Naive thymus-derived CD4-positive, alpha-beta T cell (primary cell): ENCODE measurements at regions not wholly inside any gene's neighbourhood (a gene's known extent, or its start where the extent isn't known, plus 50 kb on each side); places are given as distances from the start of the nearest gene placed in this dataset.

Experiments
- ATAC-seq: fragments of 150-1000 bp; cut with Tn5 transposase; 2 replicates; pipeline ENCODE4 v1.10.0; 2021; ENCODE audit warnings: mild to moderate bottlenecking, moderate library complexity
- CTCF ChIA-PET: fragments of 350-600 bp; sonication (Branson Sonifier 250); formaldehyde crosslinking; loops from one replicate; lab custom pipeline; 2021; ENCODE audit warnings: antibody characterized with exemption; lab: Charles Lee
- POLR2A ChIA-PET: fragments of 350-600 bp; sonication (Branson Sonifier 250); formaldehyde crosslinking; loops from one replicate; lab custom pipeline; 2021; ENCODE audit warnings: antibody characterized with exemption, inconsistent platforms; lab: Charles Lee
- DNase-seq, 9 donors: peaks; one replicate each; pipeline versions ENCODE4 v3.0.0 to v3.0.0-alpha.2; 2020 to 2022; ENCODE audit warnings: mixed read lengths in 1 of 9
- H3K27ac ChIP-seq: one replicate; pipeline ENCODE4 v1.7.0; 2013; ENCODE audit warnings: mild to moderate bottlenecking, low read depth, low read length, moderate library complexity
- H3K27me3 ChIP-seq, 2 donors: one replicate each; pipeline ENCODE4 v1.7.0; 2013; ENCODE audit warnings: low read length in 2 of 2, mild to moderate bottlenecking in 2 of 2, moderate library complexity in 2 of 2; ENCODE audit not compliant: control insufficient read depth in 2 of 2, insufficient read depth in 2 of 2
- H3K36me3 ChIP-seq, 3 experiments: 1 replicate in 2 of 3; 2 replicates in 1 of 3; pipeline ENCODE4 v1.7.0; 2013; ENCODE audit warnings: low read length in 3 of 3, mild to moderate bottlenecking in 3 of 3, moderate library complexity in 1 of 3; ENCODE audit not compliant: insufficient read depth in 3 of 3, control insufficient read depth in 2 of 3
- H3K4me1 ChIP-seq, 2 donors: one replicate each; pipeline ENCODE4 v1.7.0; 2013; ENCODE audit warnings: low read length in 2 of 2, mild to moderate bottlenecking in 2 of 2, moderate library complexity in 1 of 2; ENCODE audit not compliant: control insufficient read depth in 2 of 2, insufficient read depth in 2 of 2
- H3K4me3 ChIP-seq: 2 replicates; pipeline ENCODE4 v1.7.0; 2013; ENCODE audit warnings: mild to moderate bottlenecking, low read length
- H3K9me3 ChIP-seq, 3 experiments: 1 replicate in 2 of 3; 2 replicates in 1 of 3; pipeline ENCODE4 v1.7.0; 2013; ENCODE audit warnings: low read length in 3 of 3; ENCODE audit not compliant: control insufficient read depth in 2 of 3
- H3K27ac Mint-ChIP-seq, 9 donors: one replicate each; pipeline ENCODE4 v1.8.0; 2020 to 2022; ENCODE audit warnings: mixed read lengths in 9 of 9, mild to moderate bottlenecking in 8 of 9, moderate library complexity in 5 of 9, inconsistent platforms in 2 of 9
- H3K27me3 Mint-ChIP-seq, 5 donors: one replicate each; pipeline ENCODE4 v1.8.0; 2021 to 2022; ENCODE audit warnings: mixed read lengths in 5 of 5, mild to moderate bottlenecking in 1 of 5
- H3K36me3 Mint-ChIP-seq, 5 donors: one replicate each; pipeline ENCODE4 v1.8.0; 2020 to 2022; ENCODE audit warnings: mixed read lengths in 5 of 5, mild to moderate bottlenecking in 3 of 5, inconsistent platforms in 1 of 5
- H3K4me1 Mint-ChIP-seq, 7 donors: one replicate each; pipeline ENCODE4 v1.8.0; 2020 to 2022; ENCODE audit warnings: mixed read lengths in 7 of 7, mild to moderate bottlenecking in 3 of 7, inconsistent platforms in 1 of 7
- H3K4me3 Mint-ChIP-seq, 10 donors: one replicate each; pipeline ENCODE4 v1.8.0; 2020 to 2022; ENCODE audit warnings: mild to moderate bottlenecking in 10 of 10, mixed read lengths in 10 of 10, moderate library complexity in 6 of 10, inconsistent platforms in 2 of 10
- H3K9me3 Mint-ChIP-seq, 11 donors: one replicate each; pipeline ENCODE4 v1.8.0; 2020 to 2022; ENCODE audit warnings: mixed read lengths in 11 of 11, mild to moderate bottlenecking in 4 of 11, inconsistent platforms in 1 of 11, moderate library complexity in 1 of 11
- intact Hi-C, 2 donors: fragments of 100-400 bp; cut with micrococcal nuclease; formaldehyde crosslinking; loops; one replicate each; pipeline ENCODE4 v1.15.1; 2023

GRCh38 chr15:91553196-91553854 is 300.2 kb upstream of the SLCO3A1 start:
- ATAC-seq, result no peak
- no peak overlapping the region for H3K27ac ChIP-seq
- H3K4me3 ChIP-seq, result no peak overlapping the region
- H3K36me3 Mint-ChIP-seq, result no peaks in the 10 kb centered on the region
- intact Hi-C loops, result no loop called here
- H3K4me1 Mint-ChIP-seq, result peaks cover 0 to 2% (median 0%) of the 10 kb centered on the region in 7 donors
- no peaks in the 10 kb centered on the region for H3K4me1 ChIP-seq
- no peaks in the 10 kb centered on the region for H3K27me3 Mint-ChIP-seq
- POLR2A ChIA-PET, result interaction anchor here (0.6 to 0.7 kb wide), 2 partner anchors 120 to 274 kb away, joined by 3 to 4 read pairs; no protein-coding TSS in a partner anchor
- DNase-seq, result no peak
- H3K4me3 Mint-ChIP-seq, result no peak overlapping the region
- no peaks in the 10 kb centered on the region for H3K27me3 ChIP-seq
- H3K9me3 Mint-ChIP-seq, result peaks cover 0 to 5% (median 0%) of the 10 kb centered on the region in 11 donors
- H3K27ac Mint-ChIP-seq, result peak overlapping the region in 1 of 9 donors; percentile 28
- CTCF ChIA-PET, result no interaction called here
- no peaks in the 10 kb centered on the region for H3K9me3 ChIP-seq
- no peaks in the 10 kb centered on the region for H3K36me3 ChIP-seq

DNA sequence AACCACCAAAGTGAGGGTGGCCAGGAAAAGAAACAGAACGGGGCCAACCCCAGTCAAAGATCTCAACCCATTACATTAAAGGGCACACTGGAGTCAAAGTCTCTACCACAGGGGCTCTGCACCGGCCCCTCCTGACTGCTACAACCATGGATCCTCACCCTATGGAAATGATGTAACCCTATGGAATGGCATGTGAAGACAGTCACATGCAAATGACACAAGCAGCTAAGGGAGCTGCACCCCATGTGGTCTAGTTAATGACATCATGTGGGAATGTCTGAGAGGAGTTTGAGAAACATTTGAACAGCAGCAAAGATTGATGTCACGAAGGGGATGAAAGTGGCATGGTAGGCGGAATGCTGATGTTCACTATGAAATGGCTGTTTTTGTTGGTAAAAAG is 298.2 kb upstream of the SLCO3A1 start:
- intact Hi-C loops, result no loop called here
- H3K4me3 ChIP-seq, result no peak overlapping the region
- Mint-ChIP-seq H3K9me3 (peaks cover 0 to 1% (median 0%) of the 10 kb centered on the region in 11 donors), H3K4me3 (no peak overlapping the region), H3K36me3 (no peaks in the 10 kb centered on the region), H3K27ac (no peak overlapping the region), H3K27me3 (peaks cover 0 to 2% (median 0%) of the 10 kb centered on the region in 5 donors), H3K4me1 (peaks cover 0 to 2% (median 0%) of the 10 kb centered on the region in 7 donors)
- DNase-seq (no peak), ATAC-seq (no peak)
- no peak overlapping the region for H3K27ac ChIP-seq
- no peaks in the 10 kb centered on the region for H3K4me1 ChIP-seq
- POLR2A ChIA-PET, result no interaction called here
- CTCF ChIA-PET, result no interaction called here
- H3K9me3 ChIP-seq, result no peaks in the 10 kb centered on the region
- H3K27me3 ChIP-seq, result no peaks in the 10 kb centered on the region
- H3K36me3 ChIP-seq, result no peaks in the 10 kb centered on the region

DNA sequence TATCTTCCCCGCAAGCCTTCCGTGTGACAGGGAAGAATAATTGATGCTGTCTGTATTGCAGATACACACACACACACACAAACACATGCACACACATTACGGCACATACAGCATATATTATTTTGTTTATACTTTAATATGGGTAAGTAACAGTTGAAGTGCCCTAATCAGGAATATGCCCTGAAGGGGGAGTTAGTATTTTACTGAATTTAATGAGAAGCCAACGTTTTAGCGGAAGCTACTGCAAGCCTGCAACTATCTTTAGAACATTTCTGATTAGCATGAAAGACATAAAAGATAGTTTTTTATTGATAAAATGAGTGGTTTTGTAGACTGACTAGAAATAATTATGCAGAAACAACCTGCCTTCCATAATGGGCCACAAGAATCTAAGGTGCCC is 296.6 kb upstream of the SLCO3A1 start:
- no peak overlapping the region for H3K27ac ChIP-seq
- ChIA-PET POLR2A (no interaction called here), CTCF (no interaction called here)
- DNase-seq (no peak), ATAC-seq (no peak)
- no peaks in the 10 kb centered on the region for H3K36me3 Mint-ChIP-seq
- H3K27me3 Mint-ChIP-seq, result peaks cover 0 to 8% (median 0%) of the 10 kb centered on the region in 5 donors
- H3K4me1 ChIP-seq, result no peaks in the 10 kb centered on the region
- intact Hi-C loops, result no loop called here
- peaks cover 0 to 4% (median 0%) of the 10 kb centered on the region in 7 donors for H3K4me1 Mint-ChIP-seq
- H3K9me3 Mint-ChIP-seq, result peaks cover 0 to 2% (median 0%) of the 10 kb centered on the region in 11 donors
- H3K4me3 Mint-ChIP-seq, result no peak overlapping the region
- no peaks in the 10 kb centered on the region for H3K27me3 ChIP-seq
- H3K36me3 ChIP-seq, result no peaks in the 10 kb centered on the region
- H3K9me3 ChIP-seq, result no peaks in the 10 kb centered on the region
- H3K4me3 ChIP-seq, result no peak overlapping the region
- H3K27ac Mint-ChIP-seq, result no peak overlapping the region

GRCh38 chr15:91559066-91559465 is 294.4 kb upstream of the SLCO3A1 start:
- no peak overlapping the region for H3K27ac ChIP-seq
- peaks cover 0 to 12% (median 0%) of the 10 kb centered on the region in 5 donors for H3K27me3 Mint-ChIP-seq
- peaks cover 0 to 4% (median 0%) of the 10 kb centered on the region in 7 donors for H3K4me1 Mint-ChIP-seq
- no peak overlapping the region for H3K4me3 Mint-ChIP-seq
- H3K36me3 Mint-ChIP-seq, result no peaks in the 10 kb centered on the region
- DNase-seq (no peak), ATAC-seq (no peak)
- no peaks in the 10 kb centered on the region for H3K4me1 ChIP-seq
- no peaks in the 10 kb centered on the region for H3K27me3 ChIP-seq
- no peak overlapping the region for H3K4me3 ChIP-seq
- H3K36me3 ChIP-seq, result no peaks in the 10 kb centered on the region
- H3K9me3 Mint-ChIP-seq, result peaks cover 0 to 2% (median 0%) of the 10 kb centered on the region in 11 donors
- H3K9me3 ChIP-seq, result no peaks in the 10 kb centered on the region
- no peak overlapping the region for H3K27ac Mint-ChIP-seq
- CTCF ChIA-PET, result no interaction called here
- POLR2A ChIA-PET, result no interaction called here
- intact Hi-C loops, result no loop called here

- Histone ChIP-seq H3K4me3 (no peak overlapping the region), H3K36me3 (no peaks in the 10 kb centered on the region), H3K27ac (no peak overlapping the region), H3K4me1 (no peaks in the 10 kb centered on the region), H3K27me3 (no peaks in the 10 kb centered on the region), H3K9me3 (no peaks in the 10 kb centered on the region)
- intact Hi-C loops, result no loop called here
- Mint-ChIP-seq H3K27me3 (peaks cover 0 to 25% (median 5%) of the 10 kb centered on the region in 5 donors), H3K36me3 (no peaks in the 10 kb centered on the region), H3K4me1 (peaks cover 0 to 2% (median 0%) of the 10 kb centered on the region in 7 donors), H3K27ac (peak overlapping the region in 1 of 9 donors; percentile 0), H3K4me3 (no peak overlapping the region), H3K9me3 (peaks cover 0 to 2% (median 0%) of the 10 kb centered on the region in 11 donors)
- ChIA-PET POLR2A (no interaction called here), CTCF (interaction anchor here (0.9 kb wide), 1 partner anchor 12 kb away, joined by 3 read pairs; no protein-coding TSS in a partner anchor)
- no peak for DNase-seq
- no peak for ATAC-seq
Measured at GRCh38 chr15:91561371-91562100, 292.0 kb upstream of the SLCO3A1 start.

GRCh38 chr15:91562698-91563097 is 290.8 kb upstream of the SLCO3A1 start:
- Mint-ChIP-seq H3K27ac (no peak overlapping the region), H3K27me3 (peaks cover 0 to 28% (median 5%) of the 10 kb centered on the region in 5 donors), H3K4me3 (no peak overlapping the region), H3K4me1 (peaks cover 0 to 2% (median 0%) of the 10 kb centered on the region in 7 donors), H3K36me3 (no peaks in the 10 kb centered on the region), H3K9me3 (peaks cover 0 to 2% (median 0%) of the 10 kb centered on the region in 11 donors)
- no peak for ATAC-seq
- intact Hi-C loops, result no loop called here
- H3K27me3 ChIP-seq, result no peaks in the 10 kb centered on the region
- ChIA-PET CTCF (no interaction called here), POLR2A (no interaction called here)
- no peaks in the 10 kb centered on the region for H3K4me1 ChIP-seq
- H3K27ac ChIP-seq, result no peak overlapping the region
- H3K36me3 ChIP-seq, result no peaks in the 10 kb centered on the region
- no peaks in the 10 kb centered on the region for H3K9me3 ChIP-seq
- no peak for DNase-seq
- no peak overlapping the region for H3K4me3 ChIP-seq
